MM.1S (cell line): ENCODE measurements at regions not wholly inside any gene's neighbourhood (a gene's known extent, or its start where the extent isn't known, plus 50 kb on each side); places are given as distances from the start of the nearest gene placed in this dataset.
A peak's percentile ranks its signal among the peaks of the same experiment; 100 is the strongest.

ENCODE experiments used
- DNase-seq: peaks from one replicate; pipeline ENCODE4 v3.0.0-alpha.2; 2015
- H2AFZ ChIP-seq: fragments of 300-600 bp; sonication (generic); 2 replicates; pipeline ENCODE4 v1.6.0; 2016; ENCODE audit warnings: antibody characterized with exemption, low read length
- H3F3A ChIP-seq: fragments of 300-600 bp; sonication (generic); 2 replicates; pipeline ENCODE4 v1.6.1; 2016; ENCODE audit warnings: mild to moderate bottlenecking, antibody characterized with exemption, low read length, moderate library complexity, mixed read lengths; ENCODE audit not compliant: insufficient read depth
- H3K27ac ChIP-seq: fragments of 300-600 bp; sonication (generic); 2 replicates; pipeline ENCODE4 v1.5.1; 2016; ENCODE audit warnings: mild to moderate bottlenecking, low read length
- H3K27me3 ChIP-seq: fragments of 300-600 bp; sonication (generic); replicated peaks from 2 replicates; pipeline ENCODE4 v1.6.0; 2016; ENCODE audit warnings: low read length; ENCODE audit not compliant: insufficient read depth
- H3K36me3 ChIP-seq: fragments of 300-600 bp; sonication (generic); replicated peaks from 2 replicates; pipeline ENCODE4 v1.6.1; 2016; ENCODE audit warnings: mild to moderate bottlenecking, low read length, mixed read lengths; ENCODE audit not compliant: insufficient read depth
- H3K4me1 ChIP-seq: fragments of 300-600 bp; sonication (generic); 2 replicates; pipeline ENCODE4 v1.6.1; 2016; ENCODE audit warnings: low read length, mixed read lengths
- H3K4me2 ChIP-seq: fragments of 300-600 bp; sonication (generic); 2 replicates; pipeline ENCODE4 v1.6.0; 2016; ENCODE audit warnings: low read depth, low read length
- H3K4me3 ChIP-seq: fragments of 300-600 bp; sonication (generic); 2 replicates; pipeline ENCODE4 v1.5.1; 2016; ENCODE audit warnings: low read length, mixed read lengths
- H3K79me2 ChIP-seq: fragments of 300-600 bp; sonication (generic); 2 replicates; pipeline ENCODE4 v1.6.1; 2016; ENCODE audit warnings: mixed run types, low read length, mixed read lengths
- H3K9ac ChIP-seq: fragments of 300-600 bp; sonication (generic); 2 replicates; pipeline ENCODE4 v1.6.1; 2016; ENCODE audit warnings: low read length, mixed read lengths
- H3K9me2 ChIP-seq: fragments of 300-600 bp; sonication (generic); replicated peaks from 2 replicates; pipeline ENCODE4 v1.6.1; 2016; ENCODE audit warnings: mild to moderate bottlenecking, low read length, mixed read lengths; ENCODE audit not compliant: insufficient read depth
- H3K9me3 ChIP-seq: fragments of 300-600 bp; sonication (generic); replicated peaks from 2 replicates; pipeline ENCODE4 v1.6.1; 2016; ENCODE audit warnings: mild to moderate bottlenecking, low read length, mixed read lengths; ENCODE audit not compliant: insufficient read depth
- H4K20me1 ChIP-seq: fragments of 300-600 bp; sonication (generic); 2 replicates; pipeline ENCODE4 v1.6.1; 2016; ENCODE audit warnings: mild to moderate bottlenecking, low read length, moderate library complexity, mixed read lengths; ENCODE audit not compliant: insufficient read depth
- EZH2 ChIP-seq: fragments of 300-600 bp; sonication (generic); optimal IDR thresholded peaks from 2 replicates; pipeline ENCODE3; 2017; ENCODE audit warnings: low read depth, mild to moderate bottlenecking, antibody characterized with exemption, low read length, mixed read lengths
- EZH2phosphoT487 ChIP-seq: fragments of 300-600 bp; sonication (generic); IDR thresholded peaks from 2 replicates; pipeline ENCODE4 v1.6.1; 2018; ENCODE audit warnings: antibody characterized with exemption, low read length
- TF ChIP-seq, protein P1 (sequence below): fragments of 300-600 bp; sonication (generic); IDR thresholded peaks from 2 replicates; pipeline ENCODE4 v1.5.1; 2016; ENCODE audit warnings: antibody characterized with exemption, low read length, mixed read lengths

GRCh38 chr2:155633060-155633839 lies 699.3 kb downstream of the NR4A2 start:
- Histone ChIP-seq H3K27ac (no peak overlapping the region), H3K9ac (no peak overlapping the region), H3K9me3 (no peaks in the 10 kb centered on the region), H3K27me3 (no peaks in the 10 kb centered on the region), H3K79me2 (no peaks in the 10 kb centered on the region), H3K9me2 (no peaks in the 10 kb centered on the region), H3K4me3 (no peak overlapping the region), H2AFZ (no peak overlapping the region), H3K4me2 (no peak overlapping the region), H3K4me1 (peaks cover 19% of the 10 kb centered on the region), H3F3A (no peaks in the 10 kb centered on the region), H3K36me3 (no peaks in the 10 kb centered on the region), H4K20me1 (no peaks in the 10 kb centered on the region)
- no peak for DNase-seq
- TF ChIP-seq, protein P1, sequence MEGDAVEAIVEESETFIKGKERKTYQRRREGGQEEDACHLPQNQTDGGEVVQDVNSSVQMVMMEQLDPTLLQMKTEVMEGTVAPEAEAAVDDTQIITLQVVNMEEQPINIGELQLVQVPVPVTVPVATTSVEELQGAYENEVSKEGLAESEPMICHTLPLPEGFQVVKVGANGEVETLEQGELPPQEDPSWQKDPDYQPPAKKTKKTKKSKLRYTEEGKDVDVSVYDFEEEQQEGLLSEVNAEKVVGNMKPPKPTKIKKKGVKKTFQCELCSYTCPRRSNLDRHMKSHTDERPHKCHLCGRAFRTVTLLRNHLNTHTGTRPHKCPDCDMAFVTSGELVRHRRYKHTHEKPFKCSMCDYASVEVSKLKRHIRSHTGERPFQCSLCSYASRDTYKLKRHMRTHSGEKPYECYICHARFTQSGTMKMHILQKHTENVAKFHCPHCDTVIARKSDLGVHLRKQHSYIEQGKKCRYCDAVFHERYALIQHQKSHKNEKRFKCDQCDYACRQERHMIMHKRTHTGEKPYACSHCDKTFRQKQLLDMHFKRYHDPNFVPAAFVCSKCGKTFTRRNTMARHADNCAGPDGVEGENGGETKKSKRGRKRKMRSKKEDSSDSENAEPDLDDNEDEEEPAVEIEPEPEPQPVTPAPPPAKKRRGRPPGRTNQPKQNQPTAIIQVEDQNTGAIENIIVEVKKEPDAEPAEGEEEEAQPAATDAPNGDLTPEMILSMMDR: no peak
- TF ChIP-seq EZH2phosphoT487: no peak

DNA sequence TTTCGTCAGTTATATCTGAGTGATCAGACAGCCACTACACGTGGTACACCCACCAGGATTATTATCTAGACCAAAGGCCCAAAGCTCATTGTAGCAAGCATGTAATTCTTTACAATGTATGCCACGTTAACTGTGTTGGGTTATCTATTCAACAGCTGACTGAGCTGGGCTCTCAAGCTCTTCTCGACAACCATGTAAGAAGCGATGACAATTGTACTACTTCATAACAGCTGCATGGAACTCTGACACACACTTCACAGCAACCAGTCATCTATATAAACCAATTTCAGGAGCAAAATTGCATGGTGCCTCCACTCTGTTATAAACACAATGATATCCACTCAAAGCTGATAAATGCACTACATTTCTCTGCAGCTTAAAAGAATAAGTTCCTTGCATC lies 701.8 kb downstream of the NR4A2 start:
- Histone ChIP-seq H4K20me1 (no peaks in the 10 kb centered on the region), H3K27ac (no peak overlapping the region), H3F3A (no peaks in the 10 kb centered on the region), H3K4me1 (peaks cover 17% of the 10 kb centered on the region), H3K9me2 (no peaks in the 10 kb centered on the region), H3K27me3 (no peaks in the 10 kb centered on the region), H3K9ac (no peak overlapping the region), H3K4me3 (no peak overlapping the region), H3K9me3 (no peaks in the 10 kb centered on the region), H3K79me2 (no peaks in the 10 kb centered on the region), H3K36me3 (no peaks in the 10 kb centered on the region), H2AFZ (no peak overlapping the region), H3K4me2 (peak overlapping the region; percentile 18; the same call in 1 of the 2 replicates)
- TF ChIP-seq EZH2 (no peak), EZH2phosphoT487 (no peak)
- TF ChIP-seq, protein P1: no peak
- DNase-seq: no peak

DNA sequence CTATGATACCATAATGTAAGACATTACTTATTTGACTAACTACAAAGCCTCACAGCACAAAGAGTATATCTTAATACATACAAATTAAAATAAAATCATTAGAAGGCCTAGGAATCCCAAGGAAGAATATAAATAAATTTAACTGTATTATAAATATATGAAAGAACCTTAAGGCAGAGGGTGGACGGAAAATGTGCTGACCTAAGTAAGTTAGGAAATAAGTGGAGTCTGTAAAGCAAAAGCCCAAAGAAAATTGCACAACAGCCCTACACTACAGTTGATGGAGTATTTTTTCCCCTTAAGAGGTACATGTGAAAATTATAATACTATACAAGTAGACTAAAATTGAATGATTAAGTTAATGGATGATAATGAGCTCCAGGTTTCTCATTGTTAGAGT lies 710.1 kb downstream of the NR4A2 start:
- H3K4me2 ChIP-seq: no peak overlapping the region
- no peak for TF ChIP-seq EZH2
- TF ChIP-seq, protein P1: no peak
- no peak for TF ChIP-seq EZH2phosphoT487
- H3K9me2 ChIP-seq: no peaks in the 10 kb centered on the region
- H2AFZ ChIP-seq: no peak overlapping the region
- 0 out of 2 replicates have a peak, but pooled peaks cover 8% of the 10 kb centered on the region for H3K4me1 ChIP-seq
- DNase-seq: no peak
- no peak overlapping the region for H3K27ac ChIP-seq
- no peaks in the 10 kb centered on the region for H3F3A ChIP-seq
- no peaks in the 10 kb centered on the region for H3K79me2 ChIP-seq
- H3K27me3 ChIP-seq: no peaks in the 10 kb centered on the region
- H3K9ac ChIP-seq: no peak overlapping the region
- no peaks in the 10 kb centered on the region for H3K36me3 ChIP-seq
- no peaks in the 10 kb centered on the region for H4K20me1 ChIP-seq
- H3K9me3 ChIP-seq: no peaks in the 10 kb centered on the region
- H3K4me3 ChIP-seq: no peak overlapping the region
